Middle frontal gyrus (tissue), 1 donor: ENCODE measurements at regions not wholly inside any gene's neighbourhood (a gene's known extent, or its start where the extent isn't known, plus 50 kb on each side); places are given as distances from the start of the nearest gene placed in this dataset.

Source experiments
- DNase-seq: peaks from one replicate; pipeline ENCODE4 v3.0.0-alpha.2; 2015; ENCODE audit warnings: low spot score; ENCODE audit errors: extremely low spot score

GRCh38 chr5:173826086-173826427 is 62.1 kb upstream of the CPEB4 start:
- no peak for DNase-seq

- DNase-seq, result no peak
These were observed 61.5 kb upstream of the CPEB4 start for GRCh38 chr5:173826428-173827350.

- DNase-seq, result no peak
These were observed 59.2 kb upstream of the CPEB4 start for GRCh38 chr5:173828952-173829351.

GRCh38 chr5:173829826-173830225 is 58.3 kb upstream of the CPEB4 start:
- DNase-seq, result no peak

GRCh38 chr5:173830421-173830820 is 57.7 kb upstream of the CPEB4 start:
- no peak for DNase-seq

- no peak for DNase-seq
These were observed 56.8 kb upstream of the CPEB4 start for GRCh38 chr5:173831196-173831914.

GRCh38 chr5:173832386-173832785 is 55.8 kb upstream of the CPEB4 start:
- no peak for DNase-seq

- DNase-seq, result peak; percentile 50
These were observed 54.8 kb upstream of the CPEB4 start for GRCh38 chr5:173833196-173833985.

- no peak for DNase-seq
These were observed 53.9 kb upstream of the CPEB4 start for GRCh38 chr5:173834071-173834771.

GRCh38 chr5:173835131-173835530 is 53.0 kb upstream of the CPEB4 start:
- no peak for DNase-seq

- no peak for DNase-seq
These were observed 52.5 kb upstream of the CPEB4 start for GRCh38 chr5:173835661-173836060.

- no peak for DNase-seq
These were observed 50.5 kb upstream of the CPEB4 start for GRCh38 chr5:173837654-173838053.
